H9 (cell line): ENCODE measurements at regions not wholly inside any gene's neighbourhood (a gene's known extent, or its start where the extent isn't known, plus 50 kb on each side); places are given as distances from the start of the nearest gene placed in this dataset.

ENCODE experiments used
- DNase-seq: peaks from one replicate; pipeline ENCODE4 v3.0.0-alpha.2; 2017
- H2AFZ ChIP-seq: one replicate; pipeline ENCODE4 v1.6.1; 2013; ENCODE audit warnings: mild to moderate bottlenecking, low read length, control low read depth, moderate library complexity
- H2AK5ac ChIP-seq: 2 replicates; pipeline ENCODE4 v1.6.1; 2013; ENCODE audit warnings: low read length, control low read depth, mixed read lengths; ENCODE audit not compliant: insufficient read length
- H2BK120ac ChIP-seq: one replicate; pipeline ENCODE4 v1.6.1; 2013; ENCODE audit warnings: low read depth, mild to moderate bottlenecking, low read length, control low read depth, inconsistent platforms; ENCODE audit not compliant: poor library complexity, severe bottlenecking
- H2BK12ac ChIP-seq: 2 replicates; pipeline ENCODE4 v1.6.1; 2013; ENCODE audit warnings: low read length, control low read depth, mixed read lengths, low read depth; ENCODE audit not compliant: insufficient read length
- H2BK15ac ChIP-seq: 2 replicates; pipeline ENCODE4 v1.6.1; 2013; ENCODE audit warnings: low read depth, low read length, control low read depth
- H2BK20ac ChIP-seq: one replicate; pipeline ENCODE4 v1.6.1; 2013; ENCODE audit warnings: low read depth, mild to moderate bottlenecking, low read length, control low read depth, inconsistent platforms; ENCODE audit not compliant: poor library complexity, severe bottlenecking
- H2BK5ac ChIP-seq: 2 replicates; pipeline ENCODE4 v1.6.1; 2013; ENCODE audit warnings: low read length, control low read depth, mixed read lengths; ENCODE audit not compliant: insufficient read length
- H3K14ac ChIP-seq: 2 replicates; pipeline ENCODE4 v1.6.1; 2013; ENCODE audit warnings: low read length, control low read depth; ENCODE audit not compliant: insufficient read depth
- H3K18ac ChIP-seq: 2 replicates; pipeline ENCODE4 v1.6.1; 2013; ENCODE audit warnings: low read depth, mild to moderate bottlenecking, mixed read lengths, low read length, control low read depth; ENCODE audit not compliant: insufficient read length
- H3K23ac ChIP-seq: 2 replicates; pipeline ENCODE4 v1.6.1; 2013; ENCODE audit warnings: low read length, control low read depth, mixed read lengths, low read depth; ENCODE audit not compliant: insufficient read length
- H3K23me2 ChIP-seq: 2 replicates; pipeline ENCODE4 v1.6.1; 2013; ENCODE audit warnings: low read depth, mild to moderate bottlenecking, mixed read lengths, low read length, control low read depth; ENCODE audit not compliant: insufficient read length, poor library complexity, severe bottlenecking
- H3K27ac ChIP-seq: 2 replicates; pipeline ENCODE4 v1.5.1; 2013; ENCODE audit warnings: low read length, control low read depth, mixed read lengths, low read depth; ENCODE audit not compliant: insufficient read length
- H3K27me3 ChIP-seq: 2 replicates; pipeline ENCODE4 v1.6.1; 2013; ENCODE audit warnings: low read length, control low read depth, inconsistent platforms; ENCODE audit not compliant: insufficient read depth
- H3K4ac ChIP-seq: 2 replicates; pipeline ENCODE4 v1.6.1; 2013; ENCODE audit warnings: low read depth, mild to moderate bottlenecking, control low read depth, inconsistent platforms, low read length, moderate library complexity
- H3K4me1 ChIP-seq: 2 replicates; pipeline ENCODE4 v1.6.1; 2013; ENCODE audit warnings: low read length, control low read depth, inconsistent platforms; ENCODE audit not compliant: insufficient read depth
- H3K4me2 ChIP-seq: 2 replicates; pipeline ENCODE4 v1.6.1; 2013; ENCODE audit warnings: low read length, control low read depth, mixed read lengths; ENCODE audit not compliant: insufficient read length, insufficient read depth
- H3K56ac ChIP-seq: 2 replicates; pipeline ENCODE4 v1.6.1; 2013; ENCODE audit warnings: low read depth, mild to moderate bottlenecking, mixed read lengths, low read length, control low read depth; ENCODE audit not compliant: insufficient read length
- H3K79me1 ChIP-seq: 2 replicates; pipeline ENCODE4 v1.6.1; 2013; ENCODE audit warnings: low read depth, mild to moderate bottlenecking, moderate library complexity, low read length, control low read depth, inconsistent platforms; ENCODE audit not compliant: insufficient read depth, poor library complexity, severe bottlenecking
- H3K79me2 ChIP-seq: 2 replicates; pipeline ENCODE4 v1.6.1; 2013; ENCODE audit warnings: low read length, control low read depth, inconsistent platforms; ENCODE audit not compliant: insufficient read depth
- H3K9ac ChIP-seq: 2 replicates; pipeline ENCODE4 v1.6.1; 2013; ENCODE audit warnings: low read length, control low read depth, mixed read lengths; ENCODE audit not compliant: insufficient read length; ENCODE audit errors: extremely low read depth
- H3K9me3 ChIP-seq: one replicate; pipeline ENCODE4 v1.6.1; 2013; ENCODE audit warnings: low read depth, low read length, inconsistent platforms; ENCODE audit not compliant: control insufficient read depth
- H3T11ph ChIP-seq: one replicate; pipeline ENCODE4 v1.6.1; 2013; ENCODE audit warnings: mild to moderate bottlenecking, low read length, control low read depth, inconsistent platforms
- H4K20me1 ChIP-seq: one replicate; pipeline ENCODE4 v1.6.1; 2013; ENCODE audit not compliant: control insufficient read depth, insufficient read length, insufficient read depth
- H4K5ac ChIP-seq: 2 replicates; pipeline ENCODE4 v1.6.1; 2013; ENCODE audit warnings: low read depth, mild to moderate bottlenecking, mixed read lengths, low read length, control low read depth; ENCODE audit not compliant: insufficient read length
- H4K8ac ChIP-seq: replicated peaks from 2 replicates; pipeline ENCODE4 v1.6.1; 2013; ENCODE audit warnings: low read length, control low read depth, mixed read lengths, low read depth; ENCODE audit not compliant: insufficient read length
- H4K91ac ChIP-seq: 2 replicates; pipeline ENCODE4 v1.6.1; 2013; ENCODE audit warnings: low read depth, mild to moderate bottlenecking, moderate library complexity, mixed read lengths, low read length, control low read depth; ENCODE audit not compliant: insufficient read length
- H3K27ac Mint-ChIP-seq, 3 experiments: 2 replicates in 2 of 3; 3 replicates in 1 of 3; pipeline ENCODE4 v1.8.0; 2020 to 2021; ENCODE audit warnings: mixed read lengths in 3 of 3, mild to moderate bottlenecking in 1 of 3, moderate library complexity in 1 of 3
- H3K27me3 Mint-ChIP-seq: 2 replicates; pipeline ENCODE4 v1.8.0; 2021; ENCODE audit warnings: low read depth, mild to moderate bottlenecking, moderate library complexity, mixed read lengths
- H3K36me3 Mint-ChIP-seq, 3 experiments: 2 replicates in 2 of 3; 3 replicates in 1 of 3; pipeline ENCODE4 v1.8.0; 2020 to 2021; ENCODE audit warnings: low read depth in 3 of 3, mixed read lengths in 3 of 3; ENCODE audit not compliant: insufficient read depth in 1 of 3
- H3K4me1 Mint-ChIP-seq, 2 experiments: 2 replicates each; pipeline ENCODE4 v1.8.0; 2020; ENCODE audit warnings: mixed read lengths in 2 of 2
- H3K4me3 Mint-ChIP-seq, 2 experiments: 2 replicates in 1 of 2; 3 replicates in 1 of 2; pipeline ENCODE4 v1.8.0; 2020 to 2021; ENCODE audit warnings: mild to moderate bottlenecking in 2 of 2, mixed read lengths in 2 of 2, moderate library complexity in 1 of 2
- H3K9me3 Mint-ChIP-seq, 2 experiments: 2 replicates in 1 of 2; 3 replicates in 1 of 2; pipeline ENCODE4 v1.8.0; 2020; ENCODE audit warnings: mild to moderate bottlenecking in 2 of 2, mixed read lengths in 2 of 2, moderate library complexity in 1 of 2
- WGBS: extraction: QIAGEN DNeasy Blood & Tissue Kit; methylation state at CpG from one replicate; pipeline ENCODE4 v1.1.7; 2013; ENCODE audit warnings: missing lambda C conversion rate, low lambda C conversion rate, mixed read lengths; ENCODE audit not compliant: insufficient read length; ENCODE audit errors: extremely low coverage; 5-methylcytosine and 5-hydroxymethylcytosine counted together
- TF ChIP-seq, protein P1 (sequence below): fragments of 200-600 bp; sonication (generic); conservative IDR thresholded peaks from 3 replicates; pipeline ENCODE4 v1.8.0; 2021; ENCODE audit warnings: antibody characterized with exemption, mild to moderate bottlenecking

DNA sequence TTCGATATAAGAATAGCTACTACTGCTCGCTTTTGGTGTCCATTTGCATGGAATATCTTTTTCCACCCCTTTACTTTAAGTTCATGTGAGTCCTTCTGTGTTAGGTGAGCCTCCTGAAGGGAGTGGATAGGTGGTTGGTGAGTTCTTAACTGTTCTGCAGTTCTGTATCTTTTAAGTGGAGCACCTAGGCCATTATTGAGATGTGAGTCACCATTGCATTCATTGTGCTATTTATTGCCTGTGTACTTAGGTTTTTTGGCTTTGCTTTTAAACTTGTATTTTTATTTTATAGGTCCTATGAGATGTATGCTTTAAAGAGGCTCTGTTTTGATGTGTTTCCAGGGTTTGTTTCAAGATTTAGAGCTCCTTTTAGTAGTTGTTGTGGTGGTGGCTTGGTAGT is 1430.8 kb downstream of the REEP3 start:
- Mint-ChIP-seq H3K4me3 (no peak overlapping the region), H3K9me3 (peaks cover 16 to 18% of the 10 kb centered on the region in 2 experiments), H3K36me3 (peaks cover 0 to 33% (median 7%) of the 10 kb centered on the region in 3 experiments; a peak in 4 of 7 replicates), H3K27me3 (no peaks in the 10 kb centered on the region), H3K4me1 (no peaks in the 10 kb centered on the region), H3K27ac (no peak overlapping the region)
- TF ChIP-seq, protein P1, sequence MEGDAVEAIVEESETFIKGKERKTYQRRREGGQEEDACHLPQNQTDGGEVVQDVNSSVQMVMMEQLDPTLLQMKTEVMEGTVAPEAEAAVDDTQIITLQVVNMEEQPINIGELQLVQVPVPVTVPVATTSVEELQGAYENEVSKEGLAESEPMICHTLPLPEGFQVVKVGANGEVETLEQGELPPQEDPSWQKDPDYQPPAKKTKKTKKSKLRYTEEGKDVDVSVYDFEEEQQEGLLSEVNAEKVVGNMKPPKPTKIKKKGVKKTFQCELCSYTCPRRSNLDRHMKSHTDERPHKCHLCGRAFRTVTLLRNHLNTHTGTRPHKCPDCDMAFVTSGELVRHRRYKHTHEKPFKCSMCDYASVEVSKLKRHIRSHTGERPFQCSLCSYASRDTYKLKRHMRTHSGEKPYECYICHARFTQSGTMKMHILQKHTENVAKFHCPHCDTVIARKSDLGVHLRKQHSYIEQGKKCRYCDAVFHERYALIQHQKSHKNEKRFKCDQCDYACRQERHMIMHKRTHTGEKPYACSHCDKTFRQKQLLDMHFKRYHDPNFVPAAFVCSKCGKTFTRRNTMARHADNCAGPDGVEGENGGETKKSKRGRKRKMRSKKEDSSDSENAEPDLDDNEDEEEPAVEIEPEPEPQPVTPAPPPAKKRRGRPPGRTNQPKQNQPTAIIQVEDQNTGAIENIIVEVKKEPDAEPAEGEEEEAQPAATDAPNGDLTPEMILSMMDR = no peak
- Histone ChIP-seq H4K91ac (no peak overlapping the region), H4K5ac (no peak overlapping the region), H2AFZ (no peak overlapping the region), H2AK5ac (no peak overlapping the region), H3K4ac (no peak overlapping the region), H3K14ac (no peak overlapping the region), H3K56ac (no peak overlapping the region), H2BK5ac (no peak overlapping the region), H3K9me3 (no peaks in the 10 kb centered on the region), H3K9ac (no peak overlapping the region), H2BK120ac (no peak overlapping the region), H2BK15ac (no peak overlapping the region), H3K79me1 (no peaks in the 10 kb centered on the region), H3K4me1 (no peaks in the 10 kb centered on the region), H3K18ac (no peak overlapping the region), H3K27ac (no peak overlapping the region), H2BK20ac (no peak overlapping the region), H3K4me2 (no peak overlapping the region), H4K8ac (no peak overlapping the region), H3K23ac (no peak overlapping the region), H2BK12ac (no peak overlapping the region), H3K79me2 (no peaks in the 10 kb centered on the region), H4K20me1 (no peaks in the 10 kb centered on the region), H3K23me2 (no peaks in the 10 kb centered on the region), H3K27me3 (no peaks in the 10 kb centered on the region), H3T11ph (no peak overlapping the region)
- no CpG with 5 or more reads among the region's 2 CpGs for WGBS
- DNase-seq = no peak
